Stimulated activated CD4-positive, alpha-beta T cell treated with anti-CD3 and anti-CD28 coated beads, Interleukin-15, amount 100 ng/mL, for 1 hour (primary cell): ENCODE measurements at regions not wholly inside any gene's neighbourhood (a gene's known extent, or its start where the extent isn't known, plus 50 kb on each side); places are given as distances from the start of the nearest gene placed in this dataset.

Experiments
- DNase-seq, 2 donors: peaks; one replicate each; pipeline ENCODE4 v3.0.0-alpha.2; 2020; ENCODE audit warnings: low read depth in 1 of 2, low spot score in 1 of 2

GRCh38 chr6:100138346-100139022 is 144.5 kb upstream of the MCHR2 start:
- DNase-seq: no peak

GRCh38 chr6:100137759-100138158 is 143.7 kb upstream of the MCHR2 start:
- DNase-seq: no peak

- no peak for DNase-seq
These were observed 142.6 kb upstream of the MCHR2 start for GRCh38 chr6:100136590-100136989.

- no peak for DNase-seq
These were observed 142.0 kb upstream of the MCHR2 start for GRCh38 chr6:100135977-100136376.

GRCh38 chr6:100134703-100135102 is 140.7 kb upstream of the MCHR2 start:
- DNase-seq: no peak

GRCh38 chr6:100134297-100134696 is 140.3 kb upstream of the MCHR2 start:
- no peak for DNase-seq

- DNase-seq: no peak
These were observed 138.0 kb upstream of the MCHR2 start for GRCh38 chr6:100132005-100132404.

GRCh38 chr6:100130630-100131029 is 136.6 kb upstream of the MCHR2 start:
- no peak for DNase-seq

- no peak for DNase-seq
These were observed 132.9 kb upstream of the MCHR2 start for GRCh38 chr6:100126790-100127484.

- DNase-seq: no peak
These were observed 128.0 kb upstream of the MCHR2 start for GRCh38 chr6:100121854-100122609.

- no peak for DNase-seq
These were observed 125.2 kb upstream of the MCHR2 start for GRCh38 chr6:100119261-100119660.

GRCh38 chr6:100118301-100118700 is 124.3 kb upstream of the MCHR2 start:
- DNase-seq: no peak

- no peak for DNase-seq
These were observed 123.7 kb upstream of the MCHR2 start for GRCh38 chr6:100117680-100118079.

GRCh38 chr6:100116411-100117194 is 122.6 kb upstream of the MCHR2 start:
- DNase-seq: no peak

- DNase-seq: no peak
These were observed 121.5 kb upstream of the MCHR2 start for GRCh38 chr6:100115407-100116101.

- no peak for DNase-seq
These were observed 119.0 kb upstream of the MCHR2 start for GRCh38 chr6:100112855-100113508.

- DNase-seq: no peak
These were observed 112.0 kb upstream of the MCHR2 start for GRCh38 chr6:100105919-100106529.

- no peak for DNase-seq
These were observed 111.1 kb upstream of the MCHR2 start for GRCh38 chr6:100105138-100105537.

GRCh38 chr6:100103931-100104330 is 109.9 kb upstream of the MCHR2 start:
- DNase-seq: no peak

GRCh38 chr6:100103194-100103593 is 109.2 kb upstream of the MCHR2 start:
- DNase-seq: no peak
